ENCODE measurements at regions not wholly inside any gene's neighbourhood (a gene's known extent, or its start where the extent isn't known, plus 50 kb on each side); places are given as distances from the start of the nearest gene placed in this dataset.

GRCh38 chr5:174790906-174791305 is 66.5 kb downstream of the MSX2 start:
- no peak overlapping the region for H3K4me3 ChIP-seq
- H3K36me3 ChIP-seq: no peaks in the 10 kb centered on the region
- DNase-seq: no peak
- H3K27ac ChIP-seq: no peak overlapping the region
- 63 to 71% methylated on average over 2 to 4 of the region's 4 CpGs for WGBS, 2 donors
- H3K27me3 ChIP-seq: peaks cover 0 to 45% (median 0%) of the 10 kb centered on the region in 4 donors
- TF ChIP-seq CTCF (IDR thresholded peaks at IDR 0.05) (no peak), POLR2A (IDR thresholded peaks at IDR 0.05) (no peak)
- peaks cover 0 to 8% (median 6%) of the 10 kb centered on the region in 3 donors for H3K4me1 ChIP-seq
- no peaks in the 10 kb centered on the region for H3K9me3 ChIP-seq
- intact Hi-C loops (cut with DNase I): loop anchor here (5.0 kb wide), 1 partner anchor 369 kb away; no protein-coding TSS in a partner anchor

GRCh38 chr5:174789596-174789995 is 65.2 kb downstream of the MSX2 start:
- Histone ChIP-seq H3K4me3 (no peak overlapping the region), H3K36me3 (no peaks in the 10 kb centered on the region), H3K4me1 (peaks cover 0 to 8% (median 6%) of the 10 kb centered on the region in 3 donors), H3K9me3 (peaks cover 0 to 6% (median 0%) of the 10 kb centered on the region in 3 donors), H3K27me3 (peaks cover 0 to 32% (median 0%) of the 10 kb centered on the region in 4 donors), H3K27ac (no peak overlapping the region)
- intact Hi-C loops (cut with DNase I): no loop called here
- no peak for DNase-seq
- no peak for TF ChIP-seq POLR2A (IDR thresholded peaks at IDR 0.05)
- TF ChIP-seq CTCF (IDR thresholded peaks at IDR 0.05): no peak
- WGBS, 2 donors: 75 to 77% methylated on average over 4 of the region's 4 CpGs

GRCh38 chr5:174785120-174785680 is 60.8 kb downstream of the MSX2 start:
- 69 to 74% methylated on average over 5 of the region's 5 CpGs for WGBS, 2 donors
- TF ChIP-seq POLR2A (IDR thresholded peaks at IDR 0.05) (no peak), CTCF (IDR thresholded peaks at IDR 0.05) (no peak)
- Histone ChIP-seq H3K4me1 (no peaks in the 10 kb centered on the region), H3K4me3 (no peak overlapping the region), H3K36me3 (no peaks in the 10 kb centered on the region), H3K27ac (no peak overlapping the region), H3K27me3 (peaks cover 0 to 10% (median 0%) of the 10 kb centered on the region in 4 donors), H3K9me3 (peaks cover 0 to 6% (median 0%) of the 10 kb centered on the region in 3 donors)
- no peak for DNase-seq
- intact Hi-C loops (cut with DNase I): no loop called here

Small RNA genes lying in the stretch of these regions (small RNA-seq; reads per million reads assigned to genes)
- 0 reads per million in 4 donors for gene AC008413.1

Measured in esophagus squamous epithelium (tissue), 5 donors.